Upper lobe of right lung (tissue), 1 donor: ENCODE measurements at regions not wholly inside any gene's neighbourhood (a gene's known extent, or its start where the extent isn't known, plus 50 kb on each side); places are given as distances from the start of the nearest gene placed in this dataset.

ENCODE experiments used
- ATAC-seq: fragments of 200-7000 bp; cut with Tn5 transposase; one replicate; pipeline ENCODE4 v1.9.1; 2020; ENCODE audit warnings: mild to moderate bottlenecking, moderate library complexity
- DNase-seq: peaks from one replicate; pipeline ENCODE4 v3.0.0-alpha.2; 2020
- H3K27ac ChIP-seq: fragments of 200-600 bp; one replicate; pipeline ENCODE4 v1.8.0; 2022
- H3K27me3 ChIP-seq: fragments of 200-600 bp; one replicate; pipeline ENCODE4 v1.8.0; 2022; ENCODE audit warnings: mild to moderate bottlenecking
- H3K36me3 ChIP-seq: fragments of 200-600 bp; one replicate; pipeline ENCODE4 v1.8.0; 2022
- H3K4me1 ChIP-seq: fragments of 200-600 bp; one replicate; pipeline ENCODE4 v1.8.0; 2022
- H3K4me3 ChIP-seq: fragments of 200-600 bp; one replicate; pipeline ENCODE4 v1.8.0; 2022; ENCODE audit warnings: mild to moderate bottlenecking
- H3K9me3 ChIP-seq: fragments of 200-600 bp; one replicate; pipeline ENCODE4 v1.8.0; 2022
- intact Hi-C: fragments of 100-400 bp; cut with DNase I; formaldehyde crosslinking; loops from one replicate; pipeline ENCODE4 v1.11.0; 2022
- TF ChIP-seq, protein P1 (sequence below): fragments of 200-600 bp; IDR thresholded peaks from one replicate; pipeline ENCODE4 v1.8.0; 2022; ENCODE audit warnings: antibody characterized with exemption
- donor health status: DM: no; HTN: yes; CAD: no; lungs with severe emphysema.

GRCh38 chr3:190996181-190996775, 133.8 kb upstream of the GMNC start:
- no peaks in the 10 kb centered on the region for H3K36me3 ChIP-seq
- no peaks in the 10 kb centered on the region for H3K9me3 ChIP-seq
- no peaks in the 10 kb centered on the region for H3K27me3 ChIP-seq
- H3K27ac ChIP-seq: no peak overlapping the region
- no peak for ATAC-seq
- DNase-seq: no peak
- TF ChIP-seq, protein P1, sequence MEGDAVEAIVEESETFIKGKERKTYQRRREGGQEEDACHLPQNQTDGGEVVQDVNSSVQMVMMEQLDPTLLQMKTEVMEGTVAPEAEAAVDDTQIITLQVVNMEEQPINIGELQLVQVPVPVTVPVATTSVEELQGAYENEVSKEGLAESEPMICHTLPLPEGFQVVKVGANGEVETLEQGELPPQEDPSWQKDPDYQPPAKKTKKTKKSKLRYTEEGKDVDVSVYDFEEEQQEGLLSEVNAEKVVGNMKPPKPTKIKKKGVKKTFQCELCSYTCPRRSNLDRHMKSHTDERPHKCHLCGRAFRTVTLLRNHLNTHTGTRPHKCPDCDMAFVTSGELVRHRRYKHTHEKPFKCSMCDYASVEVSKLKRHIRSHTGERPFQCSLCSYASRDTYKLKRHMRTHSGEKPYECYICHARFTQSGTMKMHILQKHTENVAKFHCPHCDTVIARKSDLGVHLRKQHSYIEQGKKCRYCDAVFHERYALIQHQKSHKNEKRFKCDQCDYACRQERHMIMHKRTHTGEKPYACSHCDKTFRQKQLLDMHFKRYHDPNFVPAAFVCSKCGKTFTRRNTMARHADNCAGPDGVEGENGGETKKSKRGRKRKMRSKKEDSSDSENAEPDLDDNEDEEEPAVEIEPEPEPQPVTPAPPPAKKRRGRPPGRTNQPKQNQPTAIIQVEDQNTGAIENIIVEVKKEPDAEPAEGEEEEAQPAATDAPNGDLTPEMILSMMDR: no peak
- H3K4me1 ChIP-seq: no peaks in the 10 kb centered on the region
- H3K4me3 ChIP-seq: no peak overlapping the region
- intact Hi-C loops: no loop called here

GRCh38 chr3:190995156-190995555, 132.7 kb upstream of the GMNC start:
- DNase-seq (no peak), ATAC-seq (no peak)
- H3K4me1 ChIP-seq: no peaks in the 10 kb centered on the region
- H3K27me3 ChIP-seq: no peaks in the 10 kb centered on the region
- intact Hi-C loops: no loop called here
- H3K4me3 ChIP-seq: no peak overlapping the region
- no peaks in the 10 kb centered on the region for H3K36me3 ChIP-seq
- H3K27ac ChIP-seq: no peak overlapping the region
- H3K9me3 ChIP-seq: no peaks in the 10 kb centered on the region
- TF ChIP-seq, protein P1: no peak

DNA sequence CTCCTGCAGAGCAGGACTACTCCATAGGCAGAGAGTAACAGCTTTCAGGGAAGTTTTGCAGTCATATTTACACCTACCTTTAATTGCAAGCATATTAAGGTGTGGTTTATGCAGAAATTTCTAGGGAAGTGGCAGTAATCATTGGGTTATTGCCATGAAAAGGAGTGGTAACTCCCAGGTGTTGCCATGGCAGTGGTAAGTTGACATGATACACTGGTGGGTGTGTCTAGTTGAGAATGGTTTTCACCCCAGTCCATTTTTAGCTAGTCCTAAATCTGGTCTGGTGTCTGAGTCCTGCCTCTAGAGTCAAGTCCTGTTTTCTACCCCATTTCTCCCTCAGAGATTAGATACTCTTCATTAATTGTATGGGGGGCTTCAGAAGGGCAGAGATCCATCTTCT, 128.4 kb upstream of the GMNC start:
- Histone ChIP-seq H3K4me3 (no peak overlapping the region), H3K27ac (no peak overlapping the region), H3K9me3 (no peaks in the 10 kb centered on the region), H3K27me3 (no peaks in the 10 kb centered on the region), H3K36me3 (no peaks in the 10 kb centered on the region), H3K4me1 (no peaks in the 10 kb centered on the region)
- TF ChIP-seq, protein P1: no peak
- ATAC-seq (no peak), DNase-seq (no peak)
- intact Hi-C loops: no loop called here

GRCh38 chr3:190989218-190989617, 126.7 kb upstream of the GMNC start:
- TF ChIP-seq, protein P1: no peak
- Histone ChIP-seq H3K27me3 (no peaks in the 10 kb centered on the region), H3K4me3 (no peak overlapping the region), H3K27ac (no peak overlapping the region), H3K36me3 (no peaks in the 10 kb centered on the region), H3K4me1 (no peaks in the 10 kb centered on the region), H3K9me3 (no peaks in the 10 kb centered on the region)
- DNase-seq (no peak), ATAC-seq (no peak)
- intact Hi-C loops: no loop called here

- Histone ChIP-seq H3K36me3 (no peaks in the 10 kb centered on the region), H3K4me3 (no peak overlapping the region), H3K27ac (no peak overlapping the region), H3K4me1 (no peaks in the 10 kb centered on the region), H3K9me3 (no peaks in the 10 kb centered on the region), H3K27me3 (no peaks in the 10 kb centered on the region)
- TF ChIP-seq, protein P1: no peak
- intact Hi-C loops: no loop called here
- no peak for ATAC-seq
- no peak for DNase-seq
These were observed 125.6 kb upstream of the GMNC start for GRCh38 chr3:190988102-190988501.
